Forelimb muscle (tissue), 1 donor: ENCODE measurements at regions not wholly inside any gene's neighbourhood (a gene's known extent, or its start where the extent isn't known, plus 50 kb on each side); places are given as distances from the start of the nearest gene placed in this dataset.

Source experiments
- DNase-seq: peaks from one replicate; pipeline ENCODE4 v3.0.0-alpha.2; 2013; ENCODE audit warnings: low read depth

DNA sequence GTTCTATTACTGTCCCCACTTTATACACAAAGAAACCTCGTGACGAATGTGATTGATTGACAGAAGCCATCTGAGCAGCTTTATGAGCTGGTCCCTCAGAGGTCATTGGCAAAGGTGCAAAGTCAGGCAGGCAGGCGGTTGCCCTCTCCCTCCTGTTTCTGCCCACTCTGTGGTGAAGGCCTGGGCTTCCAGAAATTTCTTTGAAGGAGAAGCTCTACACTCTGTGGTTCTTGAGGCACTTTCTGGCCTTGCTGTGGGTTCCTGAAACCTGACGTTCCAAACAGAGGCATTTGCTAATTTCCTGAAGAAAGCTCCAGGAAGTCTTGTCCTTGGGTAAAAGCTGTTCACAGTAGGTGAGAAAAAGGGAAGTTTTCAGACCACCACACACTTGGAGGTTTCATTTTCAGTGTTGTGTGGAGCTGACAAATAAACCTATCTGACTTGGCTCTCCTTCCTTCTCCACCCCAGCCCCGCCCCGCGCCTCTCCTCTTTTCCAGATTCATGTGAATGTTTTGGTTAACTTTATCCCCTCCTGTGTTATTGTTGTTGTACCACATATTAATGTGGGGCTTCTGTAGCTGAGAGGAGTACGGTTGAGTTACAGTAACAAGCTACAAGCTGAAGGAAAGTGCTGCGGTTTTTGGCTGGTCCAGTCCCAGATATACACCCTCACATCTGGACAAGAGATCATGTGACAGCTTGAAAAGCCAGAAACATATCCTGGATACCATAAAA is 274.1 kb downstream of the CLIC5 start:
- peak; percentile 62 for DNase-seq

DNA sequence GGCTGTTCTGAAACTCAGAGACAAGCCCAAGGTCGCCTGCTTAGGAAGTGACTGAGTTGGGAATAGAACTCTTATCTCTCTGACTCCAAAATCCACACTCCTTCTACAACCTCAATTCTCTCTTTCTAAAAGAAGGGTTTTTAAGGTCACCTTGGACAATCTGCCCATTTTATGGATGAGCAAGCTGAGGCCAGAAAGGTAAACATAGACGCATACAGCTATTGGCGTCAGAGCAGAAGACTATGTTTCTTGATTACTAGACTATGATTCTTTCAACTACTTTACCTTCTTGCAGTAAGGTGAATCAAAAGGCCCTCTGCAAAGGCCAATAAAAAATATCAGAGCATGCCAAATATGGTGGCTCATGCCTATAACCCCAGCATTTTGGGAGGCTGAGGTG is 276.6 kb downstream of the CLIC5 start:
- DNase-seq: no peak

GRCh38 chr6:45738057-45738455 is 277.6 kb downstream of the CLIC5 start:
- DNase-seq: no peak

DNA sequence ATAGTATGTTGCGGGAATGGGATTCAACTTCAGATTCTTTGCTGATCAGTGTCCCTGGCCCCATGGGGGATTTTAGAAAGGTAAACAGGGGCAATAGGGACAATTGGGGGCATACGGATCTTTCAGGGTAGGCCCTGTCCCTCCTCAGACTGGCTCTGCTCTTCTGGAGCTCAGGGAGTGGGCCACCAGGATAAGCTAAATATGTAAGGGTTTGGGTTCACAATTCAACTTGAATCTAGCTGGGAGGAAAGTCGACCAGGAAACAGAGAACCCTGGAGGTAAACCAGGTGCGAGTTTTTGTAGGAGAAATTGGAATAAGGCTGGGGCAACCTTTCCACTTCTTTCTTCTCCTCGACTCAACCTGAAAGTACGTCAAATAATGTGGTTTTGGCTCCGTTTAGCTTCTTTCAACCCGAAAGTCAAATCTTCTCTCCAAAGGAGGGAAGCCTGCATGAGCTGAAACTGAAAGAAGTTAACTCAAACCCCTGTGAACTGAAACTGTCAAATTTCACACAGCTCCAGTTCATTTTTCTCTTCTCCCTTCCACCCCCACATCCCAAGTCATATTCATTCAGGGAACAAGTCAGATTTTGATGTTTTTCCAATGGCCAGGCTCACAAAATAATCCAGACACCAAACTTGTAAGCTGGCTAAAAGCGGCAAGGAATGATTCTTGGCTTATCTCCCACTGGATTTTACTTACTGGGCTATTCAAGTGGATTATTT is 278.2 kb downstream of the CLIC5 start:
- DNase-seq: no peak

DNA sequence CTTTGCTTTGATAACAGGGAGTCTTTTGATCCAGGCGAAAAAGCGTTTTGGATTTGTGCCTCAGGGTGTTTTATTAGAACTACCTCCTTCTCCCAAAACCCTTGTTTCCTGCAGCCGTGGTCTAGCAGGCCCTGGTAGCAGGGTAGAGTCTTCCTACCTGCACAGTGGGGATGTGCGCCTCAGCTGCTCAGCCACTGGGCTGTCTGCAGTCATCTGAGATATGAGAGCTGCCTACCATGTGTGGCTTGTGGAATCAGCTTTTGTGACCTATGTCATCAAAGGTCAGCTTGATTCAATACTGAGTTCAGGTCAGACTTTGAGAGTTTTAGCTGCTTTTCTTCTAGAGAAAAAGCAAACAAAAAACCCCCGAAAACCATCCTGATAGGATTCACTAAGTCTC is 279.5 kb downstream of the CLIC5 start:
- no peak for DNase-seq

GRCh38 chr6:45732731-45733130 is 282.9 kb downstream of the CLIC5 start:
- DNase-seq: no peak

- DNase-seq: no peak
Measured at GRCh38 chr6:45730232-45730631, 285.4 kb downstream of the CLIC5 start.

DNA sequence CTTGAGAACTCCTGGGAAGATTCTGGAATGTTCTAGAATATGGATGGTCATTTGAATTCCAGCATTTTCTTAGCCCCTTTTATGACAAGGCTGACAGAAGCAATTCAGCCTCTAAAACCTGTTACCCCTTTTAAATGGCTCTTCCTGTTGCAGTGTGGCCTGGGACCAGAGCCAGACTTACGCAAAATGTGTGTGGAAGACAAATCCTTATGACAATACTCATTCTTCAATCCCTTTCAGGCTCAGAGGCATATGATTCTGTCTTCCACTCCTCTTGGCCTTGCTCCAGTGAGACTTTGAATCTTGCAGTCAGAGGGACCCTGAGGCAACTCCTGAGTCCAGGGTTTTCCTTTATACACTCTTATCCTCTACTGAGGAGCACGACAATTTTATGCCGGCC is 287.0 kb downstream of the CLIC5 start:
- no peak for DNase-seq

DNA sequence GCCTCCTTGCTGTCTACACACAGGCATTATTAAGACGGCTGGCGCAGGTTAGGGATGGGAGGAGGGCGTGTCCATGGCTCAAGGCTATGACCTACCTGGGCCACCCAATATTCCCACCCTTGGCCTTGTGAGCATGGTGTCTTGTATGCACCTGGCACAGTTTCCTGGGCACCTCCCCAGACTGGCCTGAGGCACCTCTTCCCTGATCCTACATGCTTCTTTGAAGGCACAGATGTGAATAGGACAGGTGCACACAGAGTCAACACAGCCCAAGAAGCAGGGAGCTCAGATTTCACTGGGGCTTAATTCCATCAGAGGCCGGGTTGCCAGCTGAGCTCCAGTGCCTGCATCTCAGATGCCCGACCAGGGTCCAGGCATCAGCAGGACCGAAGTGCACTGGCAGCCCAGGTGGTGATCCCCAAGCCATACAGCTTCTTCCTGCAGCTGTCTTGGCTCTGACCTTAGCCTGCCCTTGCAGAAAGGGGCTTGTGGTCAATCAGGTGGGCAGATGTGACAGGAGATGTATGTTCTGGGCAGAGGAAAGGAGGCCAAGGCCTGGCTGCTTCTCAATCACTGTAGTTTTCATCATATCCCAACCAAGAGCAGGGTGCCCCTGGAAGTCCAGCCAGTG is 287.7 kb downstream of the CLIC5 start:
- no peak for DNase-seq

GRCh38 chr6:45727228-45727627 is 288.4 kb downstream of the CLIC5 start:
- DNase-seq: no peak

DNA sequence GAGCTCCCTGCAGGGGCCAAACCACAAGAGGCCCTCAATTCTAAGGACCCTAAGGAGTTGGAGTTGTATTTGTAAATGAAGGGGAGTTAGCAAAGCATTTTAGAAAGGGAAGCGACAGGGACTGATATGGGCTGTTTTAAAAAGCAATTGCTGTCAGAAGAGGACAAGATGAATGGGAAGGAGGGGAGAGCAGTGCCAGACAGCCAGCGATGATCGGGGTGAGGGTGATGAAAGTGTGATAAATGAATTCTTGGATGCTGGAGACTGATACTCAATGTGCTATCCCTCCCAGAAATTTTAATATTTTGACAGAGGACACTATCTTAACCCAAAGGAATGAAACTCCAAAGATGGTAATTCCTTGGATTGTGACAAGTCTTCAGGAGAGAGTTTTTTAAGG is 289.2 kb downstream of the CLIC5 start:
- no peak for DNase-seq

GRCh38 chr6:45724511-45724910 is 291.1 kb downstream of the CLIC5 start:
- no peak for DNase-seq

DNA sequence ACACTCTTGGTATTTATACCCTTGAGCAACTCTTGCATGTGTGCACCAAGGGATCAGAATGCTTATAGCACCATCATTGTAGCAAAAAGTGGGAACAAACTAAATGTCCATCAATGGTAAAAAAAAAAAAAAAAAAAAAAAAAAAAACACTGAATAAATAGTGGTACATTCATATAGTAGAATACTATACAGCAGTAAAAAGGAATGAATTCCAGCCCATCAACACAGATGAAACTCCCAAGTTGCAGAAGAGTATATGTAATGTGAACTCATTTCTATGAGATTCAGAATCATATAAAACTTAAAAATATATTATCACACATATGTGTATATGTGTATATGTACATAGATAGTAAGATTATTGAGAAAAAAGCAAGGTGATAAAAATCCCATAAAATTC is 291.6 kb downstream of the CLIC5 start:
- no peak for DNase-seq

GRCh38 chr6:45722876-45723275 is 292.8 kb downstream of the CLIC5 start:
- no peak for DNase-seq

DNA sequence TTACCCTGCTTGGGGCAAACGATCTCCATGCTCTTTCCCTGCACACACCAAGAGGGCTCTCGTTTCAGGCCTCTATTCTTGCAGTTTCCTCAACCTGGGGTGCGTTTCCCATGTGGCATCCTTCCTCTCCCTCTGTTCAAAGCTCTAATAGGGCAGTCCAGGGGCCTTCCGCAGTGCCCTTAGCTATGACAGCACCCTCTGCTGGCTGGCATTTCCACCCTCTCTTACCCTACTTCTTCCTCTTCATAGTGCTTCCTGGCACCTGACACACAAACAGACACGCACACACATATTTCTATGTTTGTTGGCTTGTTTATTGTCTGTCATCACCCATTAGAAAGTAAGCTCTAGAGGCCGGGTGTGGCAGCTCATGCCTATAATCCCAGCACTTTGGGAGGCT is 294.0 kb downstream of the CLIC5 start:
- DNase-seq: no peak

DNA sequence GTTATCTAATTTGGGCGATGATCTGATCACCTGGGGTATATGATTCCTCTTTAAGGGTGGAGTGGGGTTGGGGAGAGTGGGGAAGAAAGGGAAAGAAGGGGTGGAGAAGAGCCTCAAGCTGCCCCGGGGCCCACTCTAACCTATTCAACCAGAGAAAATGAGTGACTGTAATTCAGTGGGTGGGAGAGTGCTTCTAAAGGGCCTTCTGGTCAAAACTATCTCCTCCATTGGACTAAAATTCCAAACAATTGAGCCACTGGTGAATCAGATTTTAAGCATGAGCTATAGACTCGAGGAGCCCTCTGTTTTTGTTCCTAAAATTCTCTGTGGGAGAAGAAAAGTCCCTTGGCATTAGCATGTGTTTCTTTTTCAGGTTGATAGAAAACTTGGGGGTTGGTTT is 296.8 kb downstream of the CLIC5 start:
- DNase-seq: no peak

DNA sequence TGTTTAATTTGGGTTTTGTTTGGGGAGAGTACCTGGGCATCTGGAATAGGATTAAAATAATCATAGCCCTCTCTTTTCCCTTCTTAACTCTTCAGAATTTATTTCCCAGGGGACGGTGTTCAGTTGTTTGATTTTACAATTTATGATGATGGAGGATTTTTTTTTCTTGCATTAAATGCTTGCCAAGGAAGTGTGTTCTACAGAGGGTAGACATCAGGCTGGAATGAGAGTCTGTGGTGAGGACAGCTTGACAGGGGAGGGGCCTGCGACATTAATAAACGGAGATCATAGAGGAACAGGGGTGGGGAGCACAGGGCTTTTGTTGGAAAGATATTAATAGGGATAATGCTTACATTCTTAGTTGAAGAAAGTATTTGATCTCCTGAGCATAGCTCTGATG is 297.5 kb downstream of the CLIC5 start:
- DNase-seq: no peak

DNA sequence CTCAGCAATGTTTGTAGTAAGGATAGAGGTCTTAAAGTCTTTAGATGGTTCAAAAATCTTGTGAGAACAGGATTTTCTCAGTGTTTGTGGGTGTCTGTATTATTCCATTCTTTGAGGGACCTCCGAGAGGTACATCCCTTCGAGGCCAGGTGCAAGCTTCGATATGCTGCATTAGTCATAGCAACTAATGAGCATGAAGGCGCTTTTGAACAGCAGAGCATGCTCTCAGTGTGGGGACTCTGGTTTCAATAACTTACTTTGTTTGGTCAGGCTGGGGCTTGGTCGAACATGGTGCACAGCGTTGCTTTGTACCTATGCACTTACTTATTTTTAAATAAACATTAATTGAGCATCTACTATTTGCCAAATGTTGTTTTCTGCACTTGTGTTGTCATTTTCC is 297.9 kb downstream of the CLIC5 start:
- no peak for DNase-seq

DNA sequence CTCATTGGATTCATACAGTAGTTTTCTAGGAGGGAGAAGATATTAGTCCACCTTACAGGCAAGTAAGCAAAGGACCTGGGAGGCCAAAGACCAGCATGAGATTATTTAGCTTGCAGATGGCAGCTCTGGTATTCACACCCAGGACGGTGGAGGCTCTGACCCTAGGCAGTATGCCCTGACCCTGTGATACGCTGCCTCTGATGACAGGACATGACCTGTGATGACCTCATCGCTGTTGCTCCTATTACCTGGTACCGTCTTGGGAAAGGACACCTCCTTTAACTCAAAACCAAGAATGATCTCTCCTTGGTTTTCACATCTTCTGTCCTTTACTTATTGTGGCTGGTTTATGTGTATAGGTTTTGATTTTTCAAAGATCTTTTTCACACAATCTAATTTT is 298.6 kb downstream of the CLIC5 start:
- DNase-seq: no peak

GRCh38 chr6:45715508-45715803 is 300.2 kb downstream of the CLIC5 start:
- DNase-seq: no peak

GRCh38 chr6:45714741-45715507 is 300.7 kb downstream of the CLIC5 start:
- DNase-seq: peak; percentile 72

GRCh38 chr6:45714006-45714730 is 301.5 kb downstream of the CLIC5 start:
- DNase-seq: no peak
